Stimulated activated naive CD4-positive, alpha-beta T cell treated with Interleukin-2 at 50 U/mL for 16 hours (primary cell): ENCODE measurements at regions not wholly inside any gene's neighbourhood (a gene's known extent, or its start where the extent isn't known, plus 50 kb on each side); places are given as distances from the start of the nearest gene placed in this dataset.

Experiments
- DNase-seq: peaks from one replicate; lab custom pipeline; 2025; lab: John Stamatoyannopoulos, UW

- DNase-seq = no peak
Observed at GRCh38 chr6:139852067-139852466, 477.6 kb upstream of the CITED2 start.

GRCh38 chr6:139851206-139851605, 476.8 kb upstream of the CITED2 start:
- no peak for DNase-seq

GRCh38 chr6:139850512-139850911, 476.1 kb upstream of the CITED2 start:
- DNase-seq = no peak

- no peak for DNase-seq
Observed at GRCh38 chr6:139847457-139847813, 473.0 kb upstream of the CITED2 start.

- no peak for DNase-seq
Observed at GRCh38 chr6:139846538-139847456, 472.3 kb upstream of the CITED2 start.

GRCh38 chr6:139844907-139845306, 470.5 kb upstream of the CITED2 start:
- no peak for DNase-seq

GRCh38 chr6:139841794-139842215, 467.4 kb upstream of the CITED2 start:
- DNase-seq = no peak

- no peak for DNase-seq
Observed at GRCh38 chr6:139839506-139840156, 465.2 kb upstream of the CITED2 start.

GRCh38 chr6:139834232-139834631, 459.8 kb upstream of the CITED2 start:
- no peak for DNase-seq

- DNase-seq = no peak
Observed at GRCh38 chr6:139833592-139833991, 459.1 kb upstream of the CITED2 start.

- no peak for DNase-seq
Observed at GRCh38 chr6:139832493-139833305, 458.3 kb upstream of the CITED2 start.

- DNase-seq = no peak
Observed at GRCh38 chr6:139829576-139829975, 455.1 kb upstream of the CITED2 start.

GRCh38 chr6:139828751-139829519, 454.5 kb upstream of the CITED2 start:
- DNase-seq = no peak

- DNase-seq = no peak
Observed at GRCh38 chr6:139825935-139826374, 451.5 kb upstream of the CITED2 start.

GRCh38 chr6:139824864-139825263, 450.4 kb upstream of the CITED2 start:
- DNase-seq = no peak

GRCh38 chr6:139823808-139824126, 449.3 kb upstream of the CITED2 start:
- DNase-seq = no peak

- no peak for DNase-seq
Observed at GRCh38 chr6:139823099-139823807, 448.8 kb upstream of the CITED2 start.

GRCh38 chr6:139821676-139822223, 447.3 kb upstream of the CITED2 start:
- no peak for DNase-seq

GRCh38 chr6:139820210-139820609, 445.8 kb upstream of the CITED2 start:
- DNase-seq = no peak

GRCh38 chr6:139819776-139820175, 445.3 kb upstream of the CITED2 start:
- no peak for DNase-seq

GRCh38 chr6:139812939-139813338, 438.5 kb upstream of the CITED2 start:
- no peak for DNase-seq
